HCT116 (cell line): ENCODE measurements at regions not wholly inside any gene's neighbourhood (a gene's known extent, or its start where the extent isn't known, plus 50 kb on each side); places are given as distances from the start of the nearest gene placed in this dataset.

Source experiments
- ATAC-seq: fragments of 200-7000 bp; cut with Tn5 transposase; 2 replicates; pipeline ENCODE4 v1.9.1; 2020; ENCODE audit warnings: mild to moderate bottlenecking, moderate library complexity
- BruUV-seq: library from RNA; stranded (reverse); fragments of 400-500 nt; replicated peaks from 2 replicates; lab custom pipeline; 2021; lab: Mats Ljungman, UMichigan
- CTCF ChIA-PET: fragments of 300-600 bp; sonication (Branson Sonifier 250); formaldehyde crosslinking; loops from one replicate; lab custom pipeline; 2021; ENCODE audit warnings: antibody characterized with exemption; lab: Charles Lee
- POLR2A ChIA-PET: fragments of 300-600, 350-600 bp; sonication (Branson Sonifier 250); formaldehyde crosslinking; loops from one replicate; lab custom pipeline; 2021; ENCODE audit warnings: antibody characterized with exemption; lab: Charles Lee
- RAD21 ChIA-PET, 2 experiments: fragments of 300-600 bp; sonication (Branson Sonifier 250); formaldehyde crosslinking; loops; one replicate each; lab custom pipeline; 2023; ENCODE audit warnings: low total read pairs in 2 of 2; ENCODE audit not compliant: uncharacterized antibody in 2 of 2, unreplicated experiment in 2 of 2, low non-redundant PET in 1 of 2; lab: Charles Lee
- DNase-seq: peaks from one replicate; pipeline ENCODE4 v3.0.0-alpha.2; 2010; ENCODE audit warnings: low read depth, low spot score
- H2AFZ ChIP-seq: fragments of 200-600 bp; shearing (Covaris generic), sonication (generic); 2 replicates; pipeline ENCODE4 v1.6.1; 2017; ENCODE audit warnings: low read depth, mixed run types, mixed read lengths, antibody characterized with exemption, low read length; ENCODE audit not compliant: poor library complexity, severe bottlenecking
- H3K27ac ChIP-seq: 2 replicates; pipeline ENCODE4 v1.5.1; 2012; ENCODE audit warnings: low read depth, low read length
- H3K27me3 ChIP-seq: fragments of 200-600 bp; sonication (generic); 2 replicates; pipeline ENCODE4 v1.6.1; 2016; ENCODE audit warnings: mixed run types, low read length, mixed read lengths; ENCODE audit not compliant: insufficient read depth
- H3K36me3 ChIP-seq, 2 experiments: fragments of 200-500 bp in 1 of 2; fragments of 200-600 bp in 1 of 2; sonication (Bioruptor generic) in 1 of 2; sonication (generic) in 1 of 2; 2 replicates each; pipeline versions ENCODE4 v1.5.1 to v1.6.1; 2014 to 2016; ENCODE audit warnings: low read length in 2 of 2, inconsistent platforms in 1 of 2, mixed read lengths in 1 of 2, mixed run types in 1 of 2; ENCODE audit not compliant: insufficient read depth in 2 of 2, control insufficient read depth in 1 of 2
- H3K4me1 ChIP-seq, 2 experiments: fragments of 200-600 bp in 1 of 2; sonication (generic) in 1 of 2; 2 replicates each; pipeline versions ENCODE4 v1.5.1 to v1.6.1; 2012 to 2017; ENCODE audit warnings: low read length in 2 of 2, inconsistent platforms in 1 of 2, mild to moderate bottlenecking in 1 of 2, mixed read lengths in 1 of 2, mixed run types in 1 of 2, moderate library complexity in 1 of 2; ENCODE audit not compliant: insufficient read depth in 2 of 2, control insufficient read depth in 1 of 2
- H3K4me2 ChIP-seq: fragments of 200-600 bp; sonication (generic); 2 replicates; pipeline ENCODE4 v1.6.1; 2017; ENCODE audit warnings: mixed run types, low read length, mixed read lengths
- H3K4me3 ChIP-seq, 2 experiments: fragments of 200-600 bp in 1 of 2; sonication (generic) in 1 of 2; replicated peaks in 1 of 2; 2 replicates each; pipeline ENCODE4 v1.5.1; 2011 to 2016; ENCODE audit warnings: low read length in 2 of 2, control low read depth in 1 of 2, low read depth in 1 of 2, mild to moderate bottlenecking in 1 of 2, mixed read lengths in 1 of 2, mixed run types in 1 of 2
- H3K79me2 ChIP-seq: fragments of 200-600 bp; sonication (generic); 2 replicates; pipeline ENCODE4 v1.6.1; 2017; ENCODE audit warnings: mild to moderate bottlenecking, mixed run types, low read length, moderate library complexity, mixed read lengths; ENCODE audit not compliant: insufficient read depth
- H3K9ac ChIP-seq: fragments of 200-600 bp; sonication (generic); 2 replicates; pipeline ENCODE4 v1.6.1; 2016; ENCODE audit warnings: low read length, mixed read lengths
- H3K9me2 ChIP-seq: fragments of 200-600 bp; sonication (generic), shearing (Covaris generic); 2 replicates; pipeline ENCODE4 v1.6.1; 2017; ENCODE audit warnings: mixed run types, mild to moderate bottlenecking, moderate library complexity; ENCODE audit not compliant: insufficient read depth
- H3K9me3 ChIP-seq, 2 experiments: fragments of 200-500 bp in 1 of 2; fragments of 200-600 bp in 1 of 2; sonication (Bioruptor generic) in 1 of 2; sonication (generic) in 1 of 2; 2 replicates each; pipeline ENCODE4 v1.6.1; 2014 to 2017; ENCODE audit warnings: low read length in 2 of 2, mixed read lengths in 2 of 2, inconsistent platforms in 1 of 2, low read depth in 1 of 2, mild to moderate bottlenecking in 1 of 2, mixed run types in 1 of 2, moderate library complexity in 1 of 2; ENCODE audit not compliant: control insufficient read depth in 1 of 2, insufficient read depth in 1 of 2
- H4K20me1 ChIP-seq: fragments of 200-600 bp; sonication (generic), shearing (Covaris generic); 2 replicates; pipeline ENCODE4 v1.6.1; 2017; ENCODE audit warnings: mixed run types, mild to moderate bottlenecking, moderate library complexity; ENCODE audit not compliant: insufficient read depth
- ATF3 ChIP-seq: IDR thresholded peaks from 2 replicates; pipeline ENCODE4 v1.6.1; 2012
- CBX3 ChIP-seq: IDR thresholded peaks from 2 replicates; pipeline ENCODE4 v1.6.1; 2012; ENCODE audit warnings: low read depth
- CEBPB ChIP-seq: IDR thresholded peaks from 2 replicates; pipeline ENCODE4 v1.6.1; 2012; ENCODE audit warnings: low read depth
- CTCF ChIP-seq, 3 experiments: fragments of 200-600 bp in 1 of 3; sonication (generic) in 1 of 3; IDR thresholded peaks in 2 of 3; conservative IDR thresholded peaks in 1 of 3; 2 replicates each; pipeline ENCODE4 v1.5.1; 2012 to 2017; ENCODE audit warnings: low read depth in 2 of 3, low read length in 2 of 3, antibody characterized with exemption in 1 of 3, borderline replicate concordance in 1 of 3, control low read depth in 1 of 3, mild to moderate bottlenecking in 1 of 3, mixed read lengths in 1 of 3, mixed run types in 1 of 3, moderate library complexity in 1 of 3; ENCODE audit not compliant: insufficient read depth in 1 of 3
- EGR1 ChIP-seq: IDR thresholded peaks from 2 replicates; pipeline ENCODE4 v1.6.1; 2012; ENCODE audit warnings: low read depth
- ELF1 ChIP-seq: IDR thresholded peaks from 2 replicates; pipeline ENCODE4 v1.6.1; 2012; ENCODE audit warnings: low read depth, borderline replicate concordance
- EZH2phosphoT487 ChIP-seq: fragments of 200-600 bp; IDR thresholded peaks from 2 replicates; pipeline ENCODE4 v1.6.1; 2018; ENCODE audit warnings: antibody characterized with exemption, borderline replicate concordance
- FOSL1 ChIP-seq: IDR thresholded peaks from 2 replicates; pipeline ENCODE4 v1.6.1; 2012; ENCODE audit warnings: low read depth
- POLR2A ChIP-seq: IDR thresholded peaks from 2 replicates; pipeline ENCODE4 v1.7.0; 2011; ENCODE audit warnings: borderline replicate concordance; ENCODE audit not compliant: insufficient read depth, insufficient read length; ENCODE audit errors: extremely low read depth
- POLR2AphosphoS5 ChIP-seq: IDR thresholded peaks from 2 replicates; pipeline ENCODE4 v1.6.1; 2011; ENCODE audit warnings: mild to moderate bottlenecking, low read depth, low read length, moderate library complexity
- SIN3A ChIP-seq: IDR thresholded peaks from 2 replicates; pipeline ENCODE4 v1.6.1; 2012; ENCODE audit warnings: low read depth
- SP1 ChIP-seq: IDR thresholded peaks from 2 replicates; pipeline ENCODE4 v1.6.1; 2012; ENCODE audit warnings: low read depth
- TCF7L2 ChIP-seq: IDR thresholded peaks from 2 replicates; pipeline ENCODE4 v1.7.0; 2011; ENCODE audit warnings: borderline replicate concordance, inconsistent platforms; ENCODE audit not compliant: insufficient read depth, insufficient read length; ENCODE audit errors: extremely low read depth
- YY1 ChIP-seq: IDR thresholded peaks from 2 replicates; pipeline ENCODE4 v1.6.1; 2011; ENCODE audit warnings: low read length, low read depth, moderate library complexity, mild to moderate bottlenecking; ENCODE audit not compliant: insufficient replicate concordance; ENCODE audit errors: extremely low read depth
- ZFX ChIP-seq: fragments of 450-650 bp; IDR thresholded peaks from 2 replicates; pipeline ENCODE4 v1.6.1; 2017
- ZNF274 ChIP-seq: fragments of 200-500 bp; sonication (Bioruptor generic); IDR thresholded peaks from 2 replicates; pipeline ENCODE4 v1.6.1; 2014; ENCODE audit warnings: mild to moderate bottlenecking, low read depth, low read length, inconsistent platforms
- intact Hi-C: fragments of 100-400 bp; cut with micrococcal nuclease; formaldehyde crosslinking; loops from 2 replicates; pipeline ENCODE4 v1.10.0; 2022
- TF ChIP-seq, protein P1 (sequence below): IDR thresholded peaks from 2 replicates; pipeline ENCODE4 v1.6.1; 2012
- TF ChIP-seq, protein P2 (sequence below): IDR thresholded peaks from 2 replicates; pipeline ENCODE4 v1.6.1; 2012; ENCODE audit warnings: low read depth
- TF ChIP-seq, protein P3 (sequence below): IDR thresholded peaks from 2 replicates; pipeline ENCODE4 v1.6.1; 2011; ENCODE audit warnings: mild to moderate bottlenecking, low read length, moderate library complexity; ENCODE audit not compliant: insufficient replicate concordance; ENCODE audit errors: extremely low read depth

GRCh38 chr12:25883026-25883916 is 75.2 kb upstream of the RASSF8 start:
- Histone ChIP-seq H3K27ac (no peak overlapping the region), H3K9ac (no peak overlapping the region), H4K20me1 (no peaks in the 10 kb centered on the region), H2AFZ (no peak overlapping the region), H3K4me2 (no peak overlapping the region), H3K4me3 (no peak overlapping the region), H3K4me1 (no peaks in the 10 kb centered on the region), H3K36me3 (no peaks in the 10 kb centered on the region), H3K9me2 (no peaks in the 10 kb centered on the region)
- ATAC-seq (no peak), DNase-seq (no peak)
- ChIA-PET CTCF (no interaction called here), RAD21 (no interaction called here), POLR2A (no interaction called here)
- intact Hi-C loops = no loop called here
- no TSS peak for BruUV-seq
- TF ChIP-seq ELF1 (no peak), POLR2A (no peak), TCF7L2 (no peak), ATF3 (no peak), ZFX (no peak), CBX3 (no peak), CEBPB (no peak), ZNF274 (no peak), SIN3A (no peak), CTCF (IDR thresholded peaks at IDR 0.05 in 2 of 3, conservative IDR thresholded peaks at IDR 0.05 in 1 of 3; ENCODE audit: borderline replicate concordance in 1 of 3, insufficient read depth in 1 of 3, low read depth in 2 of 3, low read length in 2 of 3) (no peak), SP1 (no peak), EGR1 (no peak), FOSL1 (no peak), YY1 (no peak), EZH2phosphoT487 (no peak), POLR2AphosphoS5 (no peak)
- TF ChIP-seq, protein P1, sequence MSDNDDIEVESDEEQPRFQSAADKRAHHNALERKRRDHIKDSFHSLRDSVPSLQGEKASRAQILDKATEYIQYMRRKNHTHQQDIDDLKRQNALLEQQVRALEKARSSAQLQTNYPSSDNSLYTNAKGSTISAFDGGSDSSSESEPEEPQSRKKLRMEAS = no peak
- TF ChIP-seq, protein P2, sequence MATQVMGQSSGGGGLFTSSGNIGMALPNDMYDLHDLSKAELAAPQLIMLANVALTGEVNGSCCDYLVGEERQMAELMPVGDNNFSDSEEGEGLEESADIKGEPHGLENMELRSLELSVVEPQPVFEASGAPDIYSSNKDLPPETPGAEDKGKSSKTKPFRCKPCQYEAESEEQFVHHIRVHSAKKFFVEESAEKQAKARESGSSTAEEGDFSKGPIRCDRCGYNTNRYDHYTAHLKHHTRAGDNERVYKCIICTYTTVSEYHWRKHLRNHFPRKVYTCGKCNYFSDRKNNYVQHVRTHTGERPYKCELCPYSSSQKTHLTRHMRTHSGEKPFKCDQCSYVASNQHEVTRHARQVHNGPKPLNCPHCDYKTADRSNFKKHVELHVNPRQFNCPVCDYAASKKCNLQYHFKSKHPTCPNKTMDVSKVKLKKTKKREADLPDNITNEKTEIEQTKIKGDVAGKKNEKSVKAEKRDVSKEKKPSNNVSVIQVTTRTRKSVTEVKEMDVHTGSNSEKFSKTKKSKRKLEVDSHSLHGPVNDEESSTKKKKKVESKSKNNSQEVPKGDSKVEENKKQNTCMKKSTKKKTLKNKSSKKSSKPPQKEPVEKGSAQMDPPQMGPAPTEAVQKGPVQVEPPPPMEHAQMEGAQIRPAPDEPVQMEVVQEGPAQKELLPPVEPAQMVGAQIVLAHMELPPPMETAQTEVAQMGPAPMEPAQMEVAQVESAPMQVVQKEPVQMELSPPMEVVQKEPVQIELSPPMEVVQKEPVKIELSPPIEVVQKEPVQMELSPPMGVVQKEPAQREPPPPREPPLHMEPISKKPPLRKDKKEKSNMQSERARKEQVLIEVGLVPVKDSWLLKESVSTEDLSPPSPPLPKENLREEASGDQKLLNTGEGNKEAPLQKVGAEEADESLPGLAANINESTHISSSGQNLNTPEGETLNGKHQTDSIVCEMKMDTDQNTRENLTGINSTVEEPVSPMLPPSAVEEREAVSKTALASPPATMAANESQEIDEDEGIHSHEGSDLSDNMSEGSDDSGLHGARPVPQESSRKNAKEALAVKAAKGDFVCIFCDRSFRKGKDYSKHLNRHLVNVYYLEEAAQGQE = no peak
- TF ChIP-seq, protein P3, sequence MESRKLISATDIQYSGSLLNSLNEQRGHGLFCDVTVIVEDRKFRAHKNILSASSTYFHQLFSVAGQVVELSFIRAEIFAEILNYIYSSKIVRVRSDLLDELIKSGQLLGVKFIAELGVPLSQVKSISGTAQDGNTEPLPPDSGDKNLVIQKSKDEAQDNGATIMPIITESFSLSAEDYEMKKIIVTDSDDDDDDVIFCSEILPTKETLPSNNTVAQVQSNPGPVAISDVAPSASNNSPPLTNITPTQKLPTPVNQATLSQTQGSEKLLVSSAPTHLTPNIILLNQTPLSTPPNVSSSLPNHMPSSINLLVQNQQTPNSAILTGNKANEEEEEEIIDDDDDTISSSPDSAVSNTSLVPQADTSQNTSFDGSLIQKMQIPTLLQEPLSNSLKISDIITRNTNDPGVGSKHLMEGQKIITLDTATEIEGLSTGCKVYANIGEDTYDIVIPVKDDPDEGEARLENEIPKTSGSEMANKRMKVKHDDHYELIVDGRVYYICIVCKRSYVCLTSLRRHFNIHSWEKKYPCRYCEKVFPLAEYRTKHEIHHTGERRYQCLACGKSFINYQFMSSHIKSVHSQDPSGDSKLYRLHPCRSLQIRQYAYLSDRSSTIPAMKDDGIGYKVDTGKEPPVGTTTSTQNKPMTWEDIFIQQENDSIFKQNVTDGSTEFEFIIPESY = no peak
- TF ChIP-seq, all 23 proteins: peak for 0
- Histone ChIP-seq H3K9me3 (no peaks in the 10 kb centered on the region), H3K27me3 (no peaks in the 10 kb centered on the region), H3K79me2 (no peaks in the 10 kb centered on the region)
